Psoas muscle (tissue), 7 donors: ENCODE measurements at regions not wholly inside any gene's neighbourhood (a gene's known extent, or its start where the extent isn't known, plus 50 kb on each side); places are given as distances from the start of the nearest gene placed in this dataset.

ENCODE experiments used
- ATAC-seq, 4 donors: fragments of 200-7000 bp; cut with Tn5 transposase; one replicate each; pipeline ENCODE4 v1.9.1; 2020; ENCODE audit warnings: moderate library complexity in 3 of 4, mild to moderate bottlenecking in 2 of 4
- DNase-seq, 2 donors: peaks; one replicate each; pipeline ENCODE4 v3.0.0-alpha.2; 2020
- H3K27ac ChIP-seq: fragments of 200-600 bp; one replicate; pipeline ENCODE4 v1.8.0; 2022
- H3K27me3 ChIP-seq, 3 donors: fragments of 200-600 bp in 1 of 3; one replicate each; pipeline versions ENCODE4 v1.6.1 to v1.8.0; 2013 to 2022; ENCODE audit warnings: low read length in 2 of 3, mild to moderate bottlenecking in 2 of 3, moderate library complexity in 1 of 3; ENCODE audit not compliant: insufficient read depth in 3 of 3
- H3K36me3 ChIP-seq, 2 donors: fragments of 200-600 bp in 1 of 2; one replicate each; pipeline versions ENCODE4 v1.6.1 to v1.8.0; 2013 to 2022; ENCODE audit warnings: low read depth in 1 of 2, mild to moderate bottlenecking in 1 of 2, moderate library complexity in 1 of 2; ENCODE audit not compliant: insufficient read depth in 1 of 2
- H3K4me1 ChIP-seq: fragments of 200-600 bp; one replicate; pipeline ENCODE4 v1.8.0; 2022
- H3K4me3 ChIP-seq: fragments of 200-600 bp; one replicate; pipeline ENCODE4 v1.8.0; 2022; ENCODE audit warnings: mild to moderate bottlenecking
- H3K9me3 ChIP-seq: fragments of 200-600 bp; one replicate; pipeline ENCODE4 v1.8.0; 2022
- WGBS, 3 donors: extraction: QIAGEN DNeasy Blood & Tissue Kit; methylation state at CpG; one replicate each; pipeline versions ENCODE4 v1.1.6 to v1.1.7; 2013; 5-methylcytosine and 5-hydroxymethylcytosine counted together
- intact Hi-C, 2 donors: fragments of 100-400 bp; cut with DNase I; formaldehyde crosslinking; loops; one replicate each; pipeline versions ENCODE4 v1.11.0 to v1.14.2; 2022
- TF ChIP-seq, protein P1 (sequence below): fragments of 200-600 bp; IDR thresholded peaks from one replicate; pipeline ENCODE4 v1.8.0; 2022; ENCODE audit warnings: antibody characterized with exemption
- donor health status: healthy with polysubstance abuse.
- donor health status: DM: no; HTN: no; CAD: no; lungs with moderate emphysema.
- donor health status: Bipolar disorder and iron deficiency.
- donor health status: healthy.
- donor health status: DM: yes; HTN: yes; CAD: no.
- donor health status: DM: no; HTN: no; CAD: no.
- donor health status: DM: yes; HTN: yes; CAD: no.

- Histone ChIP-seq H3K27ac (no peak overlapping the region), H3K36me3 (no peaks in the 10 kb centered on the region), H3K9me3 (no peaks in the 10 kb centered on the region), H3K4me1 (no peaks in the 10 kb centered on the region), H3K27me3 (peaks cover 0 to 1% (median 0%) of the 10 kb centered on the region in 3 donors), H3K4me3 (no peak overlapping the region)
- intact Hi-C loops, result no loop called here
- WGBS, 3 donors, result 73 to 85% (median 84%) methylated on average over 6 of the region's 6 CpGs
- TF ChIP-seq, protein P1, sequence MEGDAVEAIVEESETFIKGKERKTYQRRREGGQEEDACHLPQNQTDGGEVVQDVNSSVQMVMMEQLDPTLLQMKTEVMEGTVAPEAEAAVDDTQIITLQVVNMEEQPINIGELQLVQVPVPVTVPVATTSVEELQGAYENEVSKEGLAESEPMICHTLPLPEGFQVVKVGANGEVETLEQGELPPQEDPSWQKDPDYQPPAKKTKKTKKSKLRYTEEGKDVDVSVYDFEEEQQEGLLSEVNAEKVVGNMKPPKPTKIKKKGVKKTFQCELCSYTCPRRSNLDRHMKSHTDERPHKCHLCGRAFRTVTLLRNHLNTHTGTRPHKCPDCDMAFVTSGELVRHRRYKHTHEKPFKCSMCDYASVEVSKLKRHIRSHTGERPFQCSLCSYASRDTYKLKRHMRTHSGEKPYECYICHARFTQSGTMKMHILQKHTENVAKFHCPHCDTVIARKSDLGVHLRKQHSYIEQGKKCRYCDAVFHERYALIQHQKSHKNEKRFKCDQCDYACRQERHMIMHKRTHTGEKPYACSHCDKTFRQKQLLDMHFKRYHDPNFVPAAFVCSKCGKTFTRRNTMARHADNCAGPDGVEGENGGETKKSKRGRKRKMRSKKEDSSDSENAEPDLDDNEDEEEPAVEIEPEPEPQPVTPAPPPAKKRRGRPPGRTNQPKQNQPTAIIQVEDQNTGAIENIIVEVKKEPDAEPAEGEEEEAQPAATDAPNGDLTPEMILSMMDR, result no peak
- ATAC-seq, result no peak
- no peak for DNase-seq
Measured at GRCh38 chr2:176832086-176832485, 380.5 kb upstream of the HNRNPA3 start.

DNA sequence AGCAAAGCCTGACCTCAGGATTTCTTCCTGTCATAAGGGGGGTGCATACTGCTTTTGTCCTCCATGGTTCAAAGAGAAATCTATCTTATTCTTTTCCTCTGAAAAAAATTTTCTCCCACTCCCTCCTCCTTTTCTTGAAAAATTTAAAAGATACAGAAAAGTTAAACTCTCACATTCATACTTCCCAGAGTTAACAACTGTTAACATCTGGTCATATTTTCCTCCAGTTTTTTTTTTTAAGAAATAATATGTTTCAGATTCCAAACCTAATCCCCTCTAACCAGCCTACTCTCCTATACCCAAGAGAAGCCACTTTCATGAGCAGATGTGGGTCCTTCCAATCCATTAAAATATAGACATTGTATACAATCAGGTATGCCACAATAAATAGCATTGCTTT, 378.9 kb upstream of the HNRNPA3 start:
- Histone ChIP-seq H3K4me1 (no peaks in the 10 kb centered on the region), H3K9me3 (no peaks in the 10 kb centered on the region), H3K4me3 (no peak overlapping the region), H3K27me3 (peaks cover 0 to 1% (median 0%) of the 10 kb centered on the region in 3 donors), H3K36me3 (no peaks in the 10 kb centered on the region), H3K27ac (no peak overlapping the region)
- DNase-seq (no peak), ATAC-seq (no peak)
- intact Hi-C loops, result no loop called here
- TF ChIP-seq, protein P1, result no peak

- peaks cover 0 to 1% (median 0%) of the 10 kb centered on the region in 3 donors for H3K27me3 ChIP-seq
- no peak overlapping the region for H3K27ac ChIP-seq
- H3K4me1 ChIP-seq, result no peaks in the 10 kb centered on the region
- no peak overlapping the region for H3K4me3 ChIP-seq
- intact Hi-C loops, result no loop called here
- no peak for ATAC-seq
- TF ChIP-seq, protein P1, result no peak
- WGBS, 3 donors, result 39 to 47% (median 46%) methylated on average over 3 of the region's 3 CpGs
- H3K9me3 ChIP-seq, result no peaks in the 10 kb centered on the region
- DNase-seq, result no peak
- H3K36me3 ChIP-seq, result no peaks in the 10 kb centered on the region
Measured at GRCh38 chr2:176834226-176834625, 378.4 kb upstream of the HNRNPA3 start.

- DNase-seq, result no peak
- Histone ChIP-seq H3K27ac (no peak overlapping the region), H3K4me3 (no peak overlapping the region)
Measured at GRCh38 chr2:176843208-176843607, 369.4 kb upstream of the HNRNPA3 start.

DNA sequence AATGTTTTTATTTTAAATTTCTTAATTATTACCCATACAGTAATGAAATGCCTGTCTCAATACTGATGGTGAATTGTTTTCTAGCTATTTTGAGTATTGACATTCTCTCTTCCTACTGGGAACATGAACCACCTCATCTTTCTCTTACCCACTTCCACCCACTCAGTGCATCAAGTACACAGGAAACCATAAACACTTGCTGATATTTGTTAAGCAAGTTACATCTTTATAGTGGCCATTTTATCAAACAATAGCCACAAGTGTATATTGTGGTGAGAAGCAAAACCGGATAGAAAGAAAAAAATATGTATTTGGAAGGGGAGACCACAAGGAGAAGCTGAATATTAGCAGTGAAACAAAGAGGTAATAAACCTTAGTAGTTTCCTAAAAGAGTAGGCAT, 368.1 kb upstream of the HNRNPA3 start:
- TF ChIP-seq, protein P1, result no peak
- no peak for DNase-seq
- intact Hi-C loops, result no loop called here
- no peak overlapping the region for H3K4me3 ChIP-seq
- H3K27me3 ChIP-seq, result peaks cover 0 to 10% (median 2%) of the 10 kb centered on the region in 3 donors
- no peak for ATAC-seq
- no peaks in the 10 kb centered on the region for H3K4me1 ChIP-seq
- no peaks in the 10 kb centered on the region for H3K9me3 ChIP-seq
- H3K36me3 ChIP-seq, result no peaks in the 10 kb centered on the region
- WGBS, 3 donors, result 61 to 89% (median 71%) methylated on average over 1 of the region's 1 CpG
- no peak overlapping the region for H3K27ac ChIP-seq

More at GRCh38 chr2:176843208-176843607, 369.4 kb upstream of the HNRNPA3 start:
- intact Hi-C loops, result no loop called here
- H3K27me3 ChIP-seq, result peaks cover 0 to 6% (median 0%) of the 10 kb centered on the region in 3 donors
- no peaks in the 10 kb centered on the region for H3K9me3 ChIP-seq
- TF ChIP-seq, protein P1, result no peak
- H3K4me1 ChIP-seq, result no peaks in the 10 kb centered on the region
- no peaks in the 10 kb centered on the region for H3K36me3 ChIP-seq
- ATAC-seq, result no peak
